ENCODE measurements at regions not wholly inside any gene's neighbourhood (a gene's known extent, or its start where the extent isn't known, plus 50 kb on each side); places are given as distances from the start of the nearest gene placed in this dataset.
A peak's percentile ranks its signal among the peaks of the same experiment; 100 is the strongest.

DNA sequence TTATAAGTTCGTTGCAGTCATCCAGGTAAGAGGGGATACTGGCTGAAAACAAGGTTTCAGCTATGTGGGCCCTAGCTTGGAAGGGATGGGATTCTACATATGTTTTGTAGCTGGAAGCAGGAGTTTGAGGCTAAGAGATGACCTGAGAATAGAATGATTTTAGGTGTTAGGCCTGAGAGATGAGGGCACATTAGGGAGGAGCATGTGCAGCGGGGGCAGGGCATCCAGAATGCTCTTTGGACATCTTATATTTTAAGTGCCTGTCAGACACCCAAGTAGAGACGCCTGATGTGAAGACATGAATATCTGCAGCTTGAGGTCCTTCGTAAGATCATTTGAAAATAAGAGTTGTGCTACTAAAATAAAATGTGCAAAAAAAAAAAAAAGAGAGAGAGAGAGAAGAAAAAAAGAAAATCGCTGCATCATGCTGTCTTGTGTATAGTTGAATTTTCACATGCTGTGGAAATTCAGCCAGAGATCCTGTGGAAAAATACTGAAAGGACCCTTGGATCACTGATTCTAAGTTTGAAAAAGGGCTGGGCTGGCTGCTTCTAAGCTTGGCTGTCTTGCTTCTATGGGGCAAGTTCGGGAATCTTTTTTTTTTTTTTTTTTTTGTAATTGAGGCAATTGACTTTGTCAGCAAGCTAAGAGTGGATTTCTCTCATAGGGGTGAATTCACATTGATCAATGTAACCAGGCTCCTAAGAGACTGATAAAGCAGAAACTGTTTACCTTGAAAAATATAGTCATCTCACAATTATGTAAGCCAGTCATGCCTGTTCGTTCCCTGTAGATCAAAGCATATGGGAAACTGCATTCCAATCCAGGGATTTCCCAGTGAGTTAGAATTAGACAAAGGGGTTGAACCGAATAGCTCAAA lies 341.0 kb upstream of the GATB start:
- DNase-seq (ENCODE audit: low read depth in 2 of 3, low spot score in 2 of 3) = no peak

DNA sequence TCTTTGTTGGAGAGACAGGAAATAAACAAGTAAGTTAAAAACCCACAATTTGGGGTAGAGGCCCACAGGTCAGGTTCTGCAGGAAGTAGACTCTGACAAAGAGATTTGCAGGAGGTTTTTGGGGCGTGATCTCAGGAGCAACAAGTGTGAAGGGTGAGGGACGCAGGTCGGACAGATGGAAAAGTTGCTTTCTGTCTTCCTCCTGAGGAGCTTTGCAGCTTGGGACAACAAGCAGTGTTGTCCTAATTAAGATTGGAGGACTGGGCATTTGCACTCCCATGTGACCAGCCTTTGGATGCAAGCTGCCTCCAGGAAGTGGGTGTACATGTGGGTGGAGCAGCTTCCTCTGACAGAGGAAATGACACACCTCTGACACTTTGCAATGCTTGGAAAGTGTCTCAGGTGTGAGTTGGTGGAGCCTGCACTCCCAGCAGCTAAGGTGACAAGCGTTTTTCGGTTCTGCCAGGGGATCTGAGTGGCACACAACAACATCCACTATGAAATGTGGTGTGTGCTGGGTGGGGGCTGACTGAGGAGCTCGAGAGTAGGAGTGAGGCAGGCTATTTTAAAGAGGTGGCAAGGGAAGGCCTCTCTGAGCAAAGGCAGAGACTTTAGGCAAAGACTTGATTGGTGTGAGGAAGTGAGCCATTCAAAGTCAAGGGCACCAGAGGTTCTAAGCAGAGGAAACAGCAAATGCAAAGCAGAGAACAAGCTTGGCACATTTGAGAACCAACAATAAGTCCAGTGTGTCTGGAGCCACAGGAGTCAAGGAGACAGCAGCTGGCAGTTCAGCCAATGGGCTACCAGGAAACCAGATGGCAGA lies 339.8 kb upstream of the GATB start:
- DNase-seq (ENCODE audit: low read depth in 2 of 3, low spot score in 2 of 3) = peak in 2 of 3 donors; percentile 6 to 70

DNA sequence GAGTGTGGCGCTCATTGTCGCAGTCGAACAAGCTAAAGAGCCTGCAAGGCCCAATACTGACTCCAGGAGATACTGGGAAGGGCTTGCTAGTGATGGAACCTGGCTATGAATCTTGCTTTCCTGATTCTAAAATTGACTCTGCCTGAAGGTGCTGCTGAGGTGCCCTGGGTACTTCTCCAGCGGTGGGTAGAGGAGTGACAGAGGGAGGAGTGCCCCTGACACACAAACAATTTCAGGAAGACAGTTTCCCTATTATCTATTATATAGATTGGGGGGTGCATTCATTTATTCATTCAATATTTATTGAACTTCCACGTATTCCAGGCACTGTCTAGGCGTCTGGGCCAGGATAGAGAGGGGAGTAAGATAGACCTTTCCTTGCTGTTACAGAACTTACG lies 339.2 kb upstream of the GATB start:
- no peak for DNase-seq (ENCODE audit: low read depth in 2 of 3, low spot score in 2 of 3)

DNA sequence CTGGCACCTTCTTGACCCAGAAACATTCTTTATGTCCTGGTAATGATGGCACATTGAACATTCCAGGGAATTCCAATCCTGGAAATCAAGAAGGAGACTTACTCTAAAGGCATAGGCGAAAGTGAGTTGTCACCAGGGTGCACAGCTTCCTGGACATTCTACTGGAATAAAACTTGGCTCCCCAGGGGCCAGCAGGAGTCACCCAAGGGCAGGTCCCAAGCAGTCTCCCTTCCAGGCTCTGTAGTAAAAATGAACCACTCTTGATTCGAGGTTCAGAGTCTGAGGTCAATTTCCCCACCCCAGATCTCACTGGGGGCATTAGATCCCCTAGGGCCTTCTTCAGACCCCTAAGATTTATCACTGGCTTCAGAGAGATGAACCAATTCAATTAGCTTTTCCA lies 338.7 kb upstream of the GATB start:
- DNase-seq (ENCODE audit: low read depth in 2 of 3, low spot score in 2 of 3) = no peak

DNA sequence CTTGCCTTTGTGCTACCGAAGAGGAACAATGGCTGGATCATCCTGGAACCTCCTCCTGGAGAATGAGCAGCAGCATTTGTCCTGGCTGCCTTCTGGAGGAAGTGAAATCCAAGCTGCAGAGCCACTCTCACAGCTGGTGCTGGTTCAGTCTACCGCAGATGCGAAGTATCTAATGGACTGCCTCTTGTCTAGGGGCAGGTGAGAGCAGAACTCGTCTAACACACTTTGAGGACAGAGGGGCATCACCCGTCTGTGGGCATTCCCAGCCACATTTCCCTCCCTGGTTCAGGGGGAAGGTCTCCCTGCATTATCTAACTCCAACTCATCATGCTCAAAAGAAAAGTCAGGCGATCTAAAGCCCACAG lies 338.2 kb upstream of the GATB start:
- DNase-seq (ENCODE audit: low read depth in 2 of 3, low spot score in 2 of 3) = no peak

DNA sequence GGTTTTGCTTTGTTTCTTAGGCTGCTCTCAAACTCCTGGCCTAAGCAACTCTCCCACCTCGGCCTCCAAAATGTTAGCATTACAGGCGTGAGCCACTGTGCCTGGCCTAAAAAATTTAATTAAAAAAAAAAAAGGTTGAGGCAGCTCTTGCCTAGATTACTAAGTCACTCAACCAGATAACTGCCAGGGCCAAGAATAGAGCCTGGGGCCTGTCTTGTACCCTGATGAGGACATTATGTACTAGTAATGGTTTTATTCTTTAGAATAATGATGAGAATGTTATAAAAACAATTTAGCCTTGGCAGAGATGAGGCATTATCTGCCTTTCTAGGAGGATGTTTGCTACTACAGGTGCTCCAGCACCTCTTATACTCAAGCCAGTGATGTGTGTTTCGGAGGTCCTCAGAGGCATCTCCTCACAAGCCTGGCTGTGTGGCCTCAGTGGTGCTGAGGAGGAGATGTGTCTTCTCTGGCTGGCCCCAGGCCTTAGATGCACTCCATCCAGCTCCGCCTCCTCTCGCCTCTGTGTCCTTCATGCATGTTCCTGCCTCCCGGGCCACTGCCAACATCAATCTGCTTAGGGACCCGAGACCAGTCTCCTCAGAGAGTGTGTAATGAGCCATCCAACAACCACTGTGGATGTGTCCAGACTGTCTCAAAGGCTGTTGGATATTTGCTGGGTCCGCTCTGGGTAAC lies 337.7 kb upstream of the GATB start:
- no peak for DNase-seq (ENCODE audit: low read depth in 2 of 3, low spot score in 2 of 3)

DNA sequence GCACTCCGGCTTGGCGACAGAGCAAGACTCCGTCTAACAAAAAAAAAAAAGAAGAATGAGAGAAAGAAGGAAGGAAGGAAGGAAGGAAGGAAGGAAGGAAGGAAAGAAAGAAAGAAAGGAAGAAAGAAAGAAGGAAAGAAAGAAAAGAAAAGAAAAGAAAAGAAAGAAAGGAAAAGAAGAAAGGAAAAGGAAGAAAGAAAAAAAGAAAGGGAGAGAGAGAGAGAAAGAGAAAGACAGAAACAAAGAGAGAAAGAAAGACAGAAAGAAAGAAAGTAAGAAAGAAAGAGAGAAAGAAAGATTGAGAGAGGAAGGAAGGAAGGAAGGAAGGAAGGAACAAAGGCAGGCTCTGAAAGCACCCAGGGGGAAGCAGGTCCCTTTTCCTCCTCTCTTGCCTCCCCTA lies 336.6 kb upstream of the GATB start:
- no peak for DNase-seq (ENCODE audit: low read depth in 2 of 3, low spot score in 2 of 3)

DNA sequence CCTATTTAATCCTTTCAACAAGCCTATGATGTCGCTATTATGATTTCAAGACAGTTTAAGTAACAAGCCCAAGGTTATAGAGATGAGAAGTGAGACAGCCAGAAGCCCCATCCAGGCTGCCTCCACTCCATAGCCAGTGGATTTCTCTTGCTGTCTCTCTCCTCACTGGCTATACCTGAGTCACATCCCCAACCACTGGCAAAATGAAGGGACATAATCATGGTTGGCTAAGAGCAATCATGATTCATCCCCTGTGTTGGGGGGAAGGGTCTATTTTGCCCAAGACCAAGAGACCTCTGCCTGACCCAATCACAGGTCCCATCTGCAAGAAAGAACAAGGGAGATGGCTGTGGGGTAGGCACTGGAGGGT lies 334.9 kb upstream of the GATB start:
- DNase-seq (ENCODE audit: low read depth in 2 of 3, low spot score in 2 of 3) = no peak

DNA sequence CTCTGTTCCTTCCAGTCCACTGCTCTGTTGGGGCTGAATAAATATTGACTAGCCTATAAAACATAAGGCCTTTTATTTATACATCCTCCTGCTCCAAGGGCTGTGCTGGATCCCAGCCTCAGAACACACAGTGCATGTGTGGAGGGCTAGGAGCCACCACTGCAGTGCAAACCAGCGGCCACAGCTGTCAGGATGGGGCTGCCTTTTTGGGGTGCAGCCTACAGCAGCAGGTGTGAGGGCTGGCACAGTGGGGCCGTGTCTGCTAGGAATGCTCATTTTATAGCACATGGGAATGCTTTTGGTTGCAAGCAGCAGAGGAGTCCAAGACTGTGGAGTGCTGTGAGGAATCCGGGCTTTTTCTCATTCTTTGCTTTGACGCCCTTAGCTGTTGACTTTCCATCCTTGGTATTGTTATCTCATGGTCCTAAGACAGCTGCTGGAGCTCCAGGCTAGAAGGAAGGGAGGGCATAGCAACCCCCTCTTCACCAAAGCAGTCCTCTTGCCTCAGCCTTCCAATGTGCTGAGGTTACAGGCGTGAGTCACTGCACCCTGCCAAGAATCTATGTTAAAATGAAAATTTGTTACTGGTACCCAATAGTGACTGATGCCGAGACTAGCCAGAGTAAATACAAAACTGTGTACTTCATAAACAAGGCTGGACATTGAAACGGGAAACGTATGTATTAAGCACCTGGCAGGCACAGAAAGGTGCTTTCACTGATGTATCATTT lies 334.3 kb upstream of the GATB start:
- DNase-seq (ENCODE audit: low read depth in 2 of 3, low spot score in 2 of 3) = no peak

DNA sequence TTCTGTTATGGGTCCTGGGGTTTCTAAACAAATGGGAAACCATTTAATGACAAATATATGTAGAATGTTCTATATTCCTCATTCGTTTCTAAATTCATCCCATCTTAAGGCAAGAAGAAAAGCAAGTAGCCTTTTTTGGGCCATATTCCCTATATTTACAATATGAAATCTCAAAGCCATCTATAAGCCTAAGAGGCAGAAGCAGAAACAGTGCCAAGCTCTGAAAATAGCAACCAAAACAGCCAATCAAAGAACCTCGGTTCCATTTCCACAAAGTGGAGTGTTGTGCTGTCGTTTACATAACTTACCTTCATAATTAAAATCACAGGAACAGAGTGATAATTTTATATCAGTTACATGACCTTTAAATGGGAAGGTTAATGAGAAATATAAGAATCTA lies 330.6 kb upstream of the GATB start:
- DNase-seq (ENCODE audit: low read depth in 2 of 3, low spot score in 2 of 3) = no peak

DNA sequence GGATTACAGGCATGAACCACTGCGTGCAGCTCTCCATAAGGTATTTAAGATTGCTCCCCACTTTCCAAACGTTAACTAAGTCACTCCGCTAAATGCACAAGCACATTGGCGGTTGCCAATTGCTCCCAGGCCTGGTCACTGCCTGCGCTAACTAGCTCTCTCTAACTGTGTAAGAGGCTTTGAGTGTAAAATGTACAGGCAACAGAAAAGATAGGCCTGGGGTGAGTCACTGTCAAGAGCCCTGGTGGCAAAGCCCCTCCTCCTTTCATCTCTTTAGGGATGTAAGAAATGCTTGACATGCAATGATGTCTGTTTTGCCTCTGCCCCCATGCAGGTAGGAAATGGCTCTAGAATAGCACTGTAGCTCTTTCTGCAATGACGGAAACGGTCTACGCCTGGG lies 329.7 kb upstream of the GATB start:
- DNase-seq (ENCODE audit: low read depth in 2 of 3, low spot score in 2 of 3) = no peak

DNA sequence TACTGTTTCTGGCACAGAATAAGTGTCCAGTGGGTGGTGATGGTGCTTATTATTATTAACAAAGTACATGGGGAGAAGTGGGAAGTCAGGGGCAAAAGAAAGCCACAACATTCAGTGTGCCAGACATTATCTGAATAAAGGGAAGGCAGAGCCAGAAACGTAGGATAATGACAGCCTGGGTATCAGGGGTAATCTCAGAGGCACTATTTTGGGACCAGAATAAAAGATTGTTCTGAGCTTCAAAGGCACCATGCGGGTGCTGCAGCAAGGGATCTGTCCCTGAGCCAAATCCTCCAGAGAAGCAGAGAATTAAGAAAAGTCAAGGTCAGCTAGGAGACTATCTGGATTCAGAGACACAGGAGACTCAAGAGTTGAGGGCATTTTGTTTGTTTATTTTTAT lies 328.8 kb upstream of the GATB start:
- no peak for DNase-seq (ENCODE audit: low read depth in 2 of 3, low spot score in 2 of 3)

DNA sequence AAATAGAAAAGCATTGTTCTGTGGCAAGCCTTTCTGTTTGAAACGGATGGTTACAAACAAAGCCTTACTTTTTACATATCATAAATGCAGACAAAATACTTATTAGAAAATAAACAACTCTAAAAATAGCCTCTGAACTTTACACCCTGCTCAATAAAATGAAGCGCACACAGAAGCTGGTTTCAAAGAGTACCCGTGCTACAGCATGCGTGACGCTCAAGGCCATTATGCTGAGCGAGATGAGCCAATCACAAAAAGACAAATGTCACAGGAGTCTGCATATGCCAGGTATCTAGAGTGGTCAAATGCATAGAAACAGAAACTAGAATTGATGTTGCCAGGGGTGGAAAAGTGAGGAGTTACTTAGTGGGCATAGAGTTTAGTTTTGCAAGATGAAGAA lies 326.5 kb upstream of the GATB start:
- DNase-seq (ENCODE audit: low read depth in 2 of 3, low spot score in 2 of 3) = no peak

DNA sequence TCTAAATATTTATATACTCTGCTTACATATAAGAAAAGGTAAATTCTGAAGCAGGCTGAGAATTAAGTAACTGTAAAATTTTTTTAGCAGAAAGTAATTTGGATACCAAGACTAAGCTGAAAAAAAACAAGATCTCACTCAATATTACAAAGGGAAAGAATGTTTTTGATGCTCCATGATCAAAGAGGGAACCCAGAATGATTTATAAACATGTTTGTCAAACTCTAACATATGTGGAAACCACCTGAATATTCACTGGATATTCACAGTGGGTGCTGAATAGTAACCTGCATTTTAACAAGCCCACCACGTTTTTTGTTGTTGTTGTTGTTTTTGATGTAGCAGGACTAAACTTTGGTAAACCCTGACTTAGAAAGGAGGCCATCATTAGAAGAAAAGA lies 324.9 kb upstream of the GATB start:
- no peak for DNase-seq (ENCODE audit: low read depth in 2 of 3, low spot score in 2 of 3)

DNA sequence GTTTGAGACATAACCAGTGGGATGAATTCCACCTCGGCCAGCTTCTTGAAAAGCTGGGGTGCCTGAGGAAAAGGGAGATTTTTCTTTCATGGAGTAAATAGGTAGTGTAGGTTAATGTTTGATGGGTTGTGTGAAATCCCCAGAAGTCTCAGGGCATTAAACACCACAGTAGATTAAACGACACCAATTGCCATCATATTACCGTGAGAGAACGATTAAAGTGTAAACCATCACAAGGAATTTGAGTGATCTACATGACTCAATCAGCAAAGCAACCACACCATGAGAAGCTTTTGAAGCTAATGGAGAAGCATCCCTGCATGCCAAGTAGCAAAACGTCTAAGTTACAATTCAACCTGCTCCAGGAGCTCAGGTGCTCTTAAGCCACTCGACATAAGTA lies 322.5 kb upstream of the GATB start:
- DNase-seq (ENCODE audit: low read depth in 2 of 3, low spot score in 2 of 3) = no peak

DNA sequence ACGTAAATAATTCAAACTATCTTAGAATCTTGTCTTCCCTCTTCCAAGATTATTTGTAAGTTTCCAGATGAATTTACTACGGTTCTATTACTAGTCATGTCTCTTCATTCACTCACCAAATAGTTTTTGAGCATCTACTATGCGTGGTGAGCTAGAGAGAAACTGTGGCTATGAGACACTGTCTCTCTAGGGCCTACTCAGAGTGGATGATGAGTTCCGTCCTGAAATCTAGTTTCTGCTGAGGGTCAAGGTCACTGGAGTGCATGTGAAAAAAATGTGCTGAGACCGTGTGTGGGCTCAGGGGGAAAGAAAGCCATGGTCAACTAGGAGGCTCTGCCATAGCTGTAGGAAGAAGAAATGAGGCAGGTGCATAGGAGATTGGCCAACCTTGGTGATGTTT lies 320.2 kb upstream of the GATB start:
- no peak for DNase-seq (ENCODE audit: low read depth in 2 of 3, low spot score in 2 of 3)

DNA sequence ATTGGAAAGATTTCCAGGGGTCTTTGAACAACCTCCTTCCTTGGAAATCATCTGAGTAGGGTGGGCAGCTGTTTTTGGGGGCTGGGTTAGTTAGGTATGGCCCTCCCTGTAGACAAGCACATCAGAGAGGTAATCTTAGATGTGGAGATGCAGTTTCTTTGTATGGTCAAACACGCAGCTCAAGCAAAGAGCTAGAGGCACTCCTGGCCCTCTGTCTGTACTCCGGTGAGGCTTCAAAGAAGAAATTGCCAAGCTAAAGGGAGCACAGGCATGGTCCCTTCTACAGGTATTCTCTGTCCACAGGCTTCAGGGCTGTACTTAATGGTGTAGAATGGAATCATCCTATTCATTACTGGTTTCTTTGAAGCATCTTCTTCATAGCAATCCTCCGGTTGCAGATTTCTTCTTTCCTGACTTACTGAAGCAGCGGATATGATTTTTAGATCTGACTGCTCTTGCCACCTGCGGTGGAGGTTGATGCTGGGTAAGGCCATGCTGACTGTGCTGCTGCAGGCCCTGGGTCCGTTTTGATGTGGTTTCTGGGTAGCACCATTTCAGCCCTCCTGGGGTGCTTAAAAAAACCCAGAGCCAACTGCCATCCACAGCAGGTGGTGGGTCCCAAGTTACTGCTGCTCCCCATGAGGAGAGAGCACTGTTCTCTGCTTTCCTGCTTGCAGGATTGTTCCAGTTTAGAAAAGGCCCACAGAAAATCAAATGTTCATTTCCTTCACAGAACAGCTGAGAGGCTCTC lies 318.9 kb upstream of the GATB start:
- no peak for DNase-seq (ENCODE audit: low read depth in 2 of 3, low spot score in 2 of 3)

DNA sequence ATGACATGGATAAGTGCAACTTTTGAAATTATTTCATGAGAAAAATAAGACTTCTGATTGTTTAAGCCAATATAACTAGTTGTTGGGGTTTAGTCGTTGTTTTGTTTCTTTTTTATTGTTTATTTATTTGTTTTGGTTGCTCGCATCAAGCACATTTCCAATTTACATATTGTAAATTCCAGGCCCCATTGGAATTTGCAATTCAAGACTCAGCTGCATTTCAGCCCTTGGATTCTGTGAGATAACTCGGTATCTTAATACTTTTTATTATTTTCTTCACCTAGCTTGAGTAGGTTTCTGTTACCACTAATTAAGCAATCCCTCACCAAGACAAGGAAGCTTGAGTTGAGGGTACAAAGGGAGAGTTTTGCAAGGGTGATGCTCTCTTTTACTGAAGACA lies 318.3 kb upstream of the GATB start:
- DNase-seq (ENCODE audit: low read depth in 2 of 3, low spot score in 2 of 3) = no peak

DNA sequence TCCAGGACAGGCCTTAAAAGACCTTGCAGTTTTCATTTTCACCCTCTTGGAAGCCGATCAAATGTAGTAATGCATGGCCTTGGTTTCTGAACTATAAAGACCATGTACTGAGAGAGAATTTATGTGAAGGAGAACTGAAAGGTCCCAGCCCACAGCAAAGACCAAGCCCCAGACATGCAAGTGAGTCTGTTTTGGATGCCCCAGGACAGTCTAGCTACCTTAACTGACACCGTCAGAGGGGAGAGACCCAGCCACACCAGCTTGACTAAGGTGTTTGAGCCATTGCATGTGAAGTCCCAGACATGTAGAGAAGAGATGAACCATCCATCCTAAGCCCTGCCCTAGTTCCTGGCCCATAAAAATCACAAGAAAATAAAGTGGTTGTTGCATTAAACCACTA lies 316.8 kb upstream of the GATB start:
- no peak for DNase-seq (ENCODE audit: low read depth in 2 of 3, low spot score in 2 of 3)

DNA sequence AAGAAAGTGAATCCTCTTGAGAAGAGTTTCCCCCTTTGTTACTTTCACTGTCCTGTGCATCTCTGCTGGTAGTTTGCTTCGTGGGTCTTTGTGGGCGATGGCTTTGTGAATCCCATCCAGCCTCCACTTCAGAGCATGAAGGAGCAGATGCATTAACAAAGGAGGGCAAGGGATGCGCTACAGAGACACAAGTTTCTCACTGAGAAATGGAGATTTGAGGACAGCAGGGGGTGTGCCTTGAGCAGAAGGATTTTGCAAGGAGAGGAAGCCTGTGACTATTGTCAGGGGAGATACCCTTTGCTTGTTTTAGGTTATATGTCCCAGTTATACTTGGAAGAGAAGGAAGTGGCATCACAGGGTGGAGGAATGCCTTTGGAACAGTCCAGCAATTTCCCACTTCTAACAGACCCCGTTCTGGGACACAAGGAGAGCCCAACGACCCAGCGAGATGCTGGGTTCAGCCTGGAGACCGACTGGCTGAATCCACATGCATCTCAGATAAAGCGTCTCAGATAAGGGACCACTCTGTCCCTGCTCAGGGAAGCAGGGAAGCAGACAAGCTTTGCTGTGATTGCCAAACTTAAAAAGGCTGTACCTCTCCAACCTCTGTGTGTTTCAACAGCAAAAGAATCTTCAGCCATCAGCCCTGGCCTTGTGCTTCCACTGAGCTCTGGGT lies 314.6 kb upstream of the GATB start:
- no peak for DNase-seq (ENCODE audit: low read depth in 2 of 3, low spot score in 2 of 3)

Measured in hematopoietic multipotent progenitor cell (in vitro differentiated cells).